ENCODE measurements at regions not wholly inside any gene's neighbourhood (a gene's known extent, or its start where the extent isn't known, plus 50 kb on each side); places are given as distances from the start of the nearest gene placed in this dataset.

DNA sequence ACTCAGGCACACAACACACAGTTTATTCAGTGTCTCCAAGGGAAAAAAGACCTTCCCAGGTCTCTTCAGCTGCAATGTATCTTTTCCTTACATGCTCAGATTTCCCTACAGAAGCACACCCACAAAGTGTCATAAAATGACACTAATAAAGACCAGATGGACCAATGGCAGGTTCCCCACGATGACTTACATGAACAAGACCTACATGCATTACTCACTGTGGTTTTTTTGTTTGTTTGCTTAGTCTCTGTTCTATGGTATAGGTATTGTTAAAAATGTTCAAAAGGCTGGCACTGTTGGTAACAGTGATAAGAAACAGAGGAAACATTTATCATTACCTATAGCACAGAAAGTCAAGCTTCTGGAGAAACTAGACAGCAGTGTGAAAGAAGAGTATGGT lies 318.2 kb upstream of the TMCO5A start:
- no peak for TF ChIP-seq CTCF (IDR thresholded peaks at IDR 0.05; ENCODE audit: insufficient read depth, missing control alignments)
- FAIRE-seq (no peak), DNase-seq (ENCODE audit: insufficient read length, low spot score) (no peak)

DNA sequence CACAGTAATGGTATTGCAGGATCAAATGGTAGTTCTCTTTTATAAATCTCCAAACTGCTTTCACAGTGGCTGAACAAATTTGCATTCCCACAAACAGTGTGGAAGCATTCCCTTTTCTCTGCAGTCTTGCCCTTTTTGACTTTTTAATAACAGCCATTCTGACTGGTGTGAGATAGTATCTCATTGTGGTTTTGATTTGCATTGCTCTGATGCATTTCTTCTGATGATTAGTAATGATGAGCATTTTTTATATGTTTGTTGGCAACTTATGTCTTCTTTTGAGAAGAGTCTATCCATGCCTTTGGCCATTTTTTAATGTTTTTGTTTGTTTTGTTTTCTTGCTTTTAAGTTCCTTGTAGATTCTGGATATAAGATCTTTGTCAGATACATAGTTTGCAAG lies 316.1 kb upstream of the TMCO5A start:
- no peak for TF ChIP-seq CTCF (IDR thresholded peaks at IDR 0.05; ENCODE audit: insufficient read depth, missing control alignments)
- FAIRE-seq (no peak), DNase-seq (ENCODE audit: insufficient read length, low spot score) (no peak)

- FAIRE-seq (no peak), DNase-seq (ENCODE audit: insufficient read length, low spot score) (no peak)
- no peak for TF ChIP-seq CTCF (IDR thresholded peaks at IDR 0.05; ENCODE audit: insufficient read depth, missing control alignments)
These were observed 314.9 kb upstream of the TMCO5A start for GRCh38 chr15:37619358-37620042.

DNA sequence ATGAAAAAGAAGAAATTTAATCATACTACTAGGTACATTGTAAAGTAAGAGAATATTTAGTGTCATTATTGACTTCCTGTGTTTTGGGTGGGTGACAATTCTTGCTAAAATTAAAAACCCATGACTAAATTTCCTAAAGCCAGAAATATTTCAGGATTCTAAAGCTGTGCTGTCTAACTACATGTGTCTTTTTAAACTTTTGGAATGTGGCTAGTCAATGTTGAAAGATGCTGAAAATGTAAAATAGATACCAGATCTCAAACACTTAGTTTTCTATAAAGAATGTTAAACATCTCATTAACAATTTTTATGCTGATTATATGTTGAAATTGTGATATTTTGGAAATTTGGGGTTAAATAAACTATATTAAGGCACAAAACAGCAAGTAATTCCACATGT lies 308.9 kb upstream of the TMCO5A start:
- FAIRE-seq: no peak
- DNase-seq (ENCODE audit: insufficient read length, low spot score): no peak
- no peak for TF ChIP-seq CTCF (IDR thresholded peaks at IDR 0.05; ENCODE audit: insufficient read depth, missing control alignments)

DNA sequence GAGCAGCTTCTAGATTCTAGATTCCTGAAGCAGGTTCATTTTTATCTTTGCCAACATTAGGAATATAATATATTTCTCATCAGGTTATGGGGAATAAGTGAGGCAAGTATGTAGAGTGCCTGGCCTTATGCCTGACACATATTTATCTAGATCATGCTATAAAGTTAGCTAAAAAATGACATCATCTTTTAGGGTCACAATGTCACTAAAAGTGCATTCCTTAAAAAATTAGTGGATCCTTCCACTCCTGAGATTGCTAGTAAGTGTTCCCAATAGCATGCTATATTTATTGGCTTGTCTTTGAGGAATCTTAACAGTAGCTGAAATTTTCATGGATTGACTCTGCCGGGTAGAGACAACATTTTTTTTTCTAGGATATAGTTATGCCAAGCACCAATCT lies 305.9 kb upstream of the TMCO5A start:
- no peak for DNase-seq (ENCODE audit: insufficient read length, low spot score)
- FAIRE-seq: no peak
- TF ChIP-seq CTCF (IDR thresholded peaks at IDR 0.05; ENCODE audit: insufficient read depth, missing control alignments): no peak

DNA sequence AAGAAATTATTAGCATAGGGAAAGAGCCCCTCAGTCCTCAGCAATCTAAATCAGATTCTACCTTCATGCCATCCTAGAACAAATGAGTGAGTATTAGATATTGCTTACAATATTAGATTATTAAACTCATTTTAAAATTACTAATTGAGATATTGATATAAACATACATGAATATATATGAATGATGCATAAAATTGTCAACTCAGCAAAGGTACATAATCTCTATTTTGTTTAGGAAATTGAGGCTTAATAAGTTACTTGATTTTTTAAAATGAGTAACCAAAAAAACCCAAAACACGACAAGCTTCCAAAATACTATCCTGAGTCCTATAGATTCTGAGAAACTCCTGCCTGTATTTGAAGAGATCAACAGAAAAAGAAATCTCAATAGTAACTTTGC lies 297.7 kb upstream of the TMCO5A start:
- no peak for TF ChIP-seq CTCF (IDR thresholded peaks at IDR 0.05; ENCODE audit: insufficient read depth, missing control alignments)
- DNase-seq (ENCODE audit: insufficient read length, low spot score) (no peak), FAIRE-seq (no peak)

DNA sequence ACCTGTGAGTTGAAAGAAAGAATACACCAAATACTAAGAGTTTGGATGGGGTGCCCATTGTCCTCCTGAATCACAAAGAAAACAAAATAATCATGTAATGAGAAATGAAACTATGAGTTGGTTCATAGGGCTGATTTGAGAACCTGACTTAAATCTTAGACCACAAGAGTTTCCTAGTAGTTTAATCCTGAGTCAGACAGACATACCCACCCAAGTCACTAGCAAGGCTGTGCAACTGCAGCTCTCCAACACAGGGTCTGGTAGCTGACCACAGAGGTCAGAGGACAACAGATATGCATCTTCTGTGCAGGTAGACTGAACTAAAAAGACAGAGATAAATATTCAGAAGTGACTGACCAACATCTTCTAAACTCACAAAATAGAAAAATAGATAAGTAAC lies 296.3 kb upstream of the TMCO5A start:
- FAIRE-seq: no peak
- no peak for DNase-seq (ENCODE audit: insufficient read length, low spot score)
- TF ChIP-seq CTCF (IDR thresholded peaks at IDR 0.05; ENCODE audit: insufficient read depth, missing control alignments): no peak

Data from D721Med (cell line).